Smooth muscle cell (in vitro differentiated cells): ENCODE measurements at regions not wholly inside any gene's neighbourhood (a gene's known extent, or its start where the extent isn't known, plus 50 kb on each side); places are given as distances from the start of the nearest gene placed in this dataset.

ENCODE experiments used
- DNase-seq: peaks from one replicate; lab custom pipeline; 2025; ENCODE audit not compliant: unreplicated experiment; lab: John Stamatoyannopoulos, UW
- H2AFZ ChIP-seq: fragments of 200-600 bp; sonication (generic); 2 replicates; pipeline ENCODE4 v1.6.0; 2016; ENCODE audit warnings: antibody characterized with exemption, low read depth, mild to moderate bottlenecking
- H3F3A ChIP-seq: fragments of 200-600 bp; sonication (generic); 2 replicates; pipeline ENCODE4 v1.6.0; 2017; ENCODE audit warnings: antibody characterized with exemption, low read depth
- H3K27ac ChIP-seq: fragments of 200-600 bp; sonication (generic); 2 replicates; pipeline ENCODE4 v1.5.1; 2016; ENCODE audit warnings: low read depth, mild to moderate bottlenecking
- H3K27me3 ChIP-seq: fragments of 200-600 bp; sonication (generic); 2 replicates; pipeline ENCODE4 v1.6.1; 2016; ENCODE audit warnings: low read depth, mild to moderate bottlenecking
- H3K36me3 ChIP-seq: fragments of 200-600 bp; sonication (generic); 2 replicates; pipeline ENCODE4 v1.5.1; 2016; ENCODE audit warnings: low read depth
- H3K4me1 ChIP-seq: fragments of 200-600 bp; sonication (generic); 2 replicates; pipeline ENCODE4 v1.5.1; 2016; ENCODE audit warnings: low read depth
- H3K4me2 ChIP-seq: fragments of 200-600 bp; sonication (generic); 2 replicates; pipeline ENCODE4 v1.6.0; 2016; ENCODE audit warnings: mild to moderate bottlenecking
- H3K4me3 ChIP-seq: fragments of 200-600 bp; sonication (generic); 2 replicates; pipeline ENCODE4 v1.5.1; 2016; ENCODE audit warnings: mild to moderate bottlenecking
- H3K79me2 ChIP-seq: fragments of 200-600 bp; sonication (generic); 2 replicates; pipeline ENCODE4 v1.6.0; 2016; ENCODE audit warnings: low read depth, mild to moderate bottlenecking
- H3K9ac ChIP-seq: fragments of 200-600 bp; sonication (generic); 2 replicates; pipeline ENCODE4 v1.6.0; 2016; ENCODE audit warnings: low read depth
- H3K9me3 ChIP-seq: fragments of 200-600 bp; sonication (generic); replicated peaks from 2 replicates; pipeline ENCODE4 v1.5.1; 2016; ENCODE audit warnings: low read depth
- H4K20me1 ChIP-seq: fragments of 200-600 bp; sonication (generic); 2 replicates; pipeline ENCODE4 v1.6.0; 2016; ENCODE audit warnings: low read depth
- CTCF ChIP-seq: fragments of 200-600 bp; sonication (generic); IDR thresholded peaks from 2 replicates; pipeline ENCODE4 v1.5.1; 2017; ENCODE audit warnings: borderline replicate concordance, mild to moderate bottlenecking, antibody characterized with exemption; ENCODE audit not compliant: insufficient read depth, poor library complexity, severe bottlenecking
- WGBS: methylation state at CpG from one replicate; pipeline ENCODE4 v1.1.7; 2016; ENCODE audit warnings: low lambda C conversion rate; 5-methylcytosine and 5-hydroxymethylcytosine counted together

- no peaks in the 10 kb centered on the region for H3K36me3 ChIP-seq
- DNase-seq, result no peak
- no peak overlapping the region for H3K4me2 ChIP-seq
- 80% methylated on average over 8 of the region's 8 CpGs for WGBS
- H3F3A ChIP-seq, result no peaks in the 10 kb centered on the region
- TF ChIP-seq CTCF, result no peak
- H4K20me1 ChIP-seq, result no peaks in the 10 kb centered on the region
- H3K9me3 ChIP-seq, result no peaks in the 10 kb centered on the region
- H3K27ac ChIP-seq, result no peak overlapping the region
- H3K4me3 ChIP-seq, result no peak overlapping the region
- H3K79me2 ChIP-seq, result no peaks in the 10 kb centered on the region
- no peak overlapping the region for H2AFZ ChIP-seq
- H3K9ac ChIP-seq, result no peak overlapping the region
- peaks cover 2% of the 10 kb centered on the region for H3K4me1 ChIP-seq
- H3K27me3 ChIP-seq, result no peaks in the 10 kb centered on the region
Observed at GRCh38 chr2:7619203-7619970, 702.2 kb downstream of the RNF144A start.

GRCh38 chr2:7620255-7620654 is 703.0 kb downstream of the RNF144A start:
- Histone ChIP-seq H3K4me1 (peaks cover 2% of the 10 kb centered on the region), H4K20me1 (no peaks in the 10 kb centered on the region), H3K9ac (no peak overlapping the region), H3K36me3 (no peaks in the 10 kb centered on the region), H3K27me3 (no peaks in the 10 kb centered on the region), H3K27ac (no peak overlapping the region), H2AFZ (no peak overlapping the region), H3K79me2 (no peaks in the 10 kb centered on the region), H3K9me3 (no peaks in the 10 kb centered on the region), H3K4me3 (no peak overlapping the region), H3K4me2 (no peak overlapping the region), H3F3A (no peaks in the 10 kb centered on the region)
- WGBS, result 76% methylated on average over 1 of the region's 1 CpG
- no peak for TF ChIP-seq CTCF
- DNase-seq, result no peak

GRCh38 chr2:7621018-7621814 is 704.0 kb downstream of the RNF144A start:
- 85% methylated on average over 4 of the region's 4 CpGs for WGBS
- Histone ChIP-seq H3K79me2 (no peaks in the 10 kb centered on the region), H2AFZ (no peak overlapping the region), H3F3A (no peaks in the 10 kb centered on the region), H3K4me2 (no peak overlapping the region), H3K4me1 (peaks cover 2% of the 10 kb centered on the region), H3K27ac (no peak overlapping the region), H3K9ac (no peak overlapping the region), H4K20me1 (no peaks in the 10 kb centered on the region), H3K9me3 (no peaks in the 10 kb centered on the region), H3K4me3 (no peak overlapping the region), H3K36me3 (no peaks in the 10 kb centered on the region), H3K27me3 (no peaks in the 10 kb centered on the region)
- TF ChIP-seq CTCF, result no peak
- DNase-seq, result no peak
